ENCODE measurements at regions not wholly inside any gene's neighbourhood (a gene's known extent, or its start where the extent isn't known, plus 50 kb on each side); places are given as distances from the start of the nearest gene placed in this dataset.

GRCh38 chr9:6080154-6080716, 64.8 kb upstream of the RANBP6 start:
- CTCF ChIA-PET, result interaction anchor here (1.6 kb wide), 1 partner anchor 26 kb away, joined by 3 read pairs; no protein-coding TSS in a partner anchor
- Histone ChIP-seq H3K4me3 (ENCODE audit: low read depth, low read length) (peak overlapping the region; percentile 54), H3K27me3 (ENCODE audit: control insufficient read depth, insufficient read depth, low read length) (no peaks in the 10 kb centered on the region), H3K36me3 (ENCODE audit: control insufficient read depth, insufficient read depth, low read length) (no peaks in the 10 kb centered on the region)
- POLR2A ChIA-PET, result interaction anchor here (0.6 to 0.7 kb wide), 2 partner anchors 65 to 115 kb away, joined by 6 to 25 read pairs; partner anchors contain the start of gene RANBP6
- TF ChIP-seq, protein P1, sequence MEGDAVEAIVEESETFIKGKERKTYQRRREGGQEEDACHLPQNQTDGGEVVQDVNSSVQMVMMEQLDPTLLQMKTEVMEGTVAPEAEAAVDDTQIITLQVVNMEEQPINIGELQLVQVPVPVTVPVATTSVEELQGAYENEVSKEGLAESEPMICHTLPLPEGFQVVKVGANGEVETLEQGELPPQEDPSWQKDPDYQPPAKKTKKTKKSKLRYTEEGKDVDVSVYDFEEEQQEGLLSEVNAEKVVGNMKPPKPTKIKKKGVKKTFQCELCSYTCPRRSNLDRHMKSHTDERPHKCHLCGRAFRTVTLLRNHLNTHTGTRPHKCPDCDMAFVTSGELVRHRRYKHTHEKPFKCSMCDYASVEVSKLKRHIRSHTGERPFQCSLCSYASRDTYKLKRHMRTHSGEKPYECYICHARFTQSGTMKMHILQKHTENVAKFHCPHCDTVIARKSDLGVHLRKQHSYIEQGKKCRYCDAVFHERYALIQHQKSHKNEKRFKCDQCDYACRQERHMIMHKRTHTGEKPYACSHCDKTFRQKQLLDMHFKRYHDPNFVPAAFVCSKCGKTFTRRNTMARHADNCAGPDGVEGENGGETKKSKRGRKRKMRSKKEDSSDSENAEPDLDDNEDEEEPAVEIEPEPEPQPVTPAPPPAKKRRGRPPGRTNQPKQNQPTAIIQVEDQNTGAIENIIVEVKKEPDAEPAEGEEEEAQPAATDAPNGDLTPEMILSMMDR (IDR thresholded peaks at IDR 0.05; ENCODE audit: insufficient read depth, low read depth, low read length), result no peak; the same call in 1 of the 2 replicates
- peak; percentile 68 for DNase-seq (ENCODE audit: low read depth)

GRCh38 chr9:6079386-6079785, 64.0 kb upstream of the RANBP6 start:
- no peak for DNase-seq (ENCODE audit: low read depth)
- Histone ChIP-seq H3K27me3 (ENCODE audit: control insufficient read depth, insufficient read depth, low read length) (no peaks in the 10 kb centered on the region), H3K36me3 (ENCODE audit: control insufficient read depth, insufficient read depth, low read length) (no peaks in the 10 kb centered on the region), H3K4me3 (ENCODE audit: low read depth, low read length) (peak overlapping the region; percentile 54)
- POLR2A ChIA-PET, result no interaction called here
- TF ChIP-seq, protein P1 (IDR thresholded peaks at IDR 0.05; ENCODE audit: insufficient read depth, low read depth, low read length), result no peak
- CTCF ChIA-PET, result no interaction called here

GRCh38 chr9:6078382-6079105, 63.1 kb upstream of the RANBP6 start:
- Histone ChIP-seq H3K36me3 (ENCODE audit: control insufficient read depth, insufficient read depth, low read length) (no peaks in the 10 kb centered on the region), H3K27me3 (ENCODE audit: control insufficient read depth, insufficient read depth, low read length) (no peaks in the 10 kb centered on the region), H3K4me3 (ENCODE audit: low read depth, low read length) (no peak overlapping the region)
- ChIA-PET POLR2A (no interaction called here), CTCF (no interaction called here)
- DNase-seq (ENCODE audit: low read depth), result no peak
- TF ChIP-seq, protein P1 (IDR thresholded peaks at IDR 0.05; ENCODE audit: insufficient read depth, low read depth, low read length), result no peak

GRCh38 chr9:6076851-6077250, 61.4 kb upstream of the RANBP6 start:
- Histone ChIP-seq H3K4me3 (ENCODE audit: low read depth, low read length) (no peak overlapping the region), H3K27me3 (ENCODE audit: control insufficient read depth, insufficient read depth, low read length) (no peaks in the 10 kb centered on the region), H3K36me3 (ENCODE audit: control insufficient read depth, insufficient read depth, low read length) (no peaks in the 10 kb centered on the region)
- TF ChIP-seq, protein P1 (IDR thresholded peaks at IDR 0.05; ENCODE audit: insufficient read depth, low read depth, low read length), result no peak
- ChIA-PET POLR2A (no interaction called here), CTCF (no interaction called here)
- no peak for DNase-seq (ENCODE audit: low read depth)

GRCh38 chr9:6073731-6074130, 58.3 kb upstream of the RANBP6 start:
- CTCF ChIA-PET, result interaction anchor here (1.5 kb wide), 1 partner anchor 20 kb away, joined by 5 read pairs; no protein-coding TSS in a partner anchor
- TF ChIP-seq, protein P1 (IDR thresholded peaks at IDR 0.05; ENCODE audit: insufficient read depth, low read depth, low read length), result no peak
- no peak for DNase-seq (ENCODE audit: low read depth)

More at GRCh38 chr9:6073731-6074130, 58.3 kb upstream of the RANBP6 start:
- H3K36me3 ChIP-seq (ENCODE audit: control insufficient read depth, insufficient read depth, low read length), result no peaks in the 10 kb centered on the region
- H3K4me3 ChIP-seq (ENCODE audit: low read depth, low read length), result no peak overlapping the region
- POLR2A ChIA-PET, result no interaction called here
- no peaks in the 10 kb centered on the region for H3K27me3 ChIP-seq (ENCODE audit: control insufficient read depth, insufficient read depth, low read length)
